ENCODE measurements at regions not wholly inside any gene's neighbourhood (a gene's known extent, or its start where the extent isn't known, plus 50 kb on each side); places are given as distances from the start of the nearest gene placed in this dataset.

DNA sequence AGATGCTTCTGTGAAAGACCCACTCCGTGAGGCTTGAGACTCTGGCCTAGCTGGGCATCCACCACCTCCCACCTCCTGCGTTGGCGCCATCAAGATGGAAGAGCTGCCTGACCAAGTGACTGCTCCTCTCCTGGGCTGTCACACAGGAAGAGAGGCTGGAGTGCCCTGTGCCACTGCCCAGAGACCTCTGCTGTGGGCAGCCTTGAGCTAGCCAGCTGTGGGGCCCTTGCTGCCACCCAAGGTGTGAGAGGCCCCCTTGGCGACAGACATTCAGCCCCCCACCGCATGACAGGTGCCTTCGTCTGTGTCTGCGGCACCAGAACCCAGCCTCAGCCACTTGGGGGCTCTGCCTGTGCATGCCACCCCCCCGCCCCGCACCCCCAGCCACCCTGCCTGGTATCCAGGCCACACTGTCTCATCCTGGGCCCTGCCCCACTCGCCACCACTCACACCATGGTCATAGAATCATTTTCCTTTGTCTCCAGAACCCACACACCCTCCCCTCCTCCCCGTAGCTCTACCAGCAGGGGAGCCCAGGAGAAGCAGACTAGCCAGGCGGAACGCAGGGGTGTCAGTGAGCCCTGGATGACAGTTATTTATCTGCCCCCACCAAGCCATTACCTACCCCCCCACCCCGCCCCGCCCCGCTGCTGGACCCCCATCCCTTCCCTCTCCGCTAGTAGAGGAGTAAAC is 120.9 kb upstream of the LHX1 start:
- DNase-seq (ENCODE audit: low read depth in 2 of 2), result no peak

DNA sequence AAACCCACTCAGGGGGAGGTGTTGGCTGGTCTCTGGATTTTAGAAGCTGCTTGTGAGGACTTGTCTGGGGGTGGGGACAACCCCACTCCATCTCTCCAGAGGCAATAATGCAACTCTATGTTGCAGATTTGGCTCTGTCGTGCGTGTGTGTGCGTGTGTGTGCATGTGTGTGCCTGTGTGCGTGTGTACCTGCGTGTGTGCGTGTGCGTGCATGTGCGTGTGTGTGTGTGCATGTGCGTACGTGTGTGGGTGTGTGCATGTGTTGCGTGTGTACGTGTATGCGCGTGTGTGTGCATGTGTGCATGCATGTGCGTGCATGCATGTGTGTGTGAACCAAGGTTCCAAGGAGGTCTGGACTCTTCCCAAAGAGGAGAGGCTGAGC is 120.4 kb upstream of the LHX1 start:
- DNase-seq (ENCODE audit: low read depth in 2 of 2), result no peak

DNA sequence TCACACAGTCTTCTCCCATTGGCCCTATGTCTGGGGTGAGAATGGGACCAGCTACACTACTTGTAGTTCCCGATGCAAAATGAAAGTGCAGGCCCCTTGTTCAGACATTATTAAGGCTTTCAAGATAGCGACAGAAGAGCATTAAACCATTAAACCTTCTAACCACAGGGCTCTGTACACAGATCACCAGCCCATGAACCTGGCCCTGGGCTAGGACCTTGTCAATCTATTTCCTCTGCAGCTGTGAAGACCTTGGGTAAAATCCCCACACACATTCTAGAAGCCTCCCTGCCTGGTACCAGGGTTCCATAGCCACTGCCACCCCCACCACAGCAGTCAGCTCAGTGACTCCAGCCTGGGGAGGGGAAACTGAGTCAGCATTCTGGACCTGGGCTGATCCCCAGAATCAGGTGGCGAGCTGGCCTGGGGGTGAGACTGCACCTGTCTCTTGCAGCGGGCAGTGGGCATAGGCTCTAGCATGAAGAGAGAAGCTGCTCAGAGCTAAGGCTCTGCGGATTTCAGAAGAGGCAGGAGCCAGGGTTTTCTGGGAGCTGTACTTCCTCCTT is 119.7 kb upstream of the LHX1 start:
- no peak for DNase-seq (ENCODE audit: low read depth in 2 of 2)

DNA sequence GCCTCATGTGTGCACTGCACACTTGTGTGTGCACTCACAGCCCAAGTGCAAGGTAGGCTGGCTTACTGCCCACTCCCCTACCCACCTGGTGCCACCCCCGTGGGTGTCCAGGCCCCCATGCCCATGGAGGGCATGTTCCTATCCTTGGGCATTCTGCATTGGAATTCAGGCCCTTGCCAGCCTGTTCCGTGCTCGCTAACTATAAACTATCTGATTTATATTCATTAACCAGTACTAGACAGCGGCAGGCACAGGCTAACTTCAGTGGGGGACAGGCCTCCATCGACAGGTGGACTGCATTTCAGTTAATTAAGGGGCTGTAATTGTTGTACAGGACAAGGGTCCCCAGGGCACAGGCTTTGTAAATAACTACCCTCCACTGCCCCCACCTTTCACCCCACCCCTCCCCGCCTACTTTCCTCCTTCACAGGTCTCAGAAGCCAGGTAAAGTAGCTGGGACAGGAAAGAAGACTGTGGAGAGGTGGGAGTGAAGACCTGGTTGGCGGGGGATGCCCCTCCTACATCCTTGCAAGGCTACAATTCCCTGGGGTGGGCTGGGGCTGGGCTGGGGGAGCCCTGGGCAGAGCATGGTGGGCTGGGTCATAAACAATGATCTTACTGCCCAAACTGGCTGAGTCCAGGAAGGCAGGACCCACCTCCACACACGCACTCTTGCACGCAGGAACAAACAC is 119.0 kb upstream of the LHX1 start:
- no peak for DNase-seq (ENCODE audit: low read depth in 2 of 2)

DNA sequence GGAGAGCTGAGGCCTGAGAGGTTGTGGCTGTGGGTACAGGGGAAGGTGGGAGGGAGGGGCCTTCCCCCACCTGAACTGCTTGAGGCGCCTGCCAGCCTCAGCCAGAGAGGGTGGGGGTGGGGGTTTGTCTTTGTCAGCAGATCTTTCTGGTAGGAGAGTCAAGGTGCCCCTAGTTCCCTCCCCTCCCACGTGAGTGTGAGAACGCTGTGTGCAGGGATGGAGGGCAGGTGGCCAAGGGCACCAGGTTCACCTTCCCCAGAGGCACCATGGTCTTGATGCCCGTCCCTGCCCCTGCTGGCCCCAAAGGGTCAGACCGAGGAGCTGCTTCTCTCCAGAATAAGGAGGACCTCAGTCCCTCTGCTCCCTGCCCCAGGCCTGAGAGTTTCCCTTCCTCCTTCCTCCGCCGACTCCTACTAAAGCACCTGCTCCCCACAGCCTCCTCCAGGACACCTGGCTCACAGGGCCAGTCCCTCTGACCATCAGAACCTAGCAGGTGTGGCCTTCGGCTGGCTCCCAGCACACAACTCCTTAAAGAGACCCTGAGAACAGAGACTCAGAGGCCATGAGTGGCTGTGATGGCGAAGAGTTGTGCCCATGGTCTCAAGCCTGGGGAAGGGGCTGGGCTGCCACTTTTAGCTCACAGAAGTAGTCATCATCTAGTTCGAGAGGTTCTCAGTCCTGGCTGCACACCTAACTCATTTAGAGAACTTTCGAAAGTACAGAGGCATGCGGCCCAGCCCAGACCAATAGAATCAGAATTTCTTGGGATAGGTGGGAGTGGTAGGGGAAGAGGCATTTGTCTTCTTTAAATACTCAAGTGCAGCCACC is 113.2 kb upstream of the LHX1 start:
- DNase-seq (ENCODE audit: low read depth in 2 of 2), result no peak

DNA sequence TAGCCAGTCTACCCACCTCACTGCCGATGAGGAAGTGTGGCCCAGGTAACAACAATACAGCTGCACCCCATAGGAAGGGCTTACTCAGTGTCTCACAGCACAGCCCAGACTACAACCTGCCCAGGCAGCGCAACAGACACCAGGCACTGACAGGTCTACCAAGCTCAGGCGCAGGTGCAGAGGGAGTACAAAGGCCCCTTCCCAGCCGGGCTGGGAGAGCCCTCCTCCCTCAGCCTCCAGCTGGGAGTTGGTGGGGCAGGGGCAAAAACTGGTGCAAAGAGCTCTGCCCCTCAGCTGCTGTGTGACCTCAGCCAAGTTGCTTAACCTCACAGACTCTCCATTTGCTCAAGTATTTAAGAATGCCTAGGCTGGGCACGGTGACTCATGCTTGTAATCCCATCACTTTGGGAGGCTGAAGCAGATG is 112.6 kb upstream of the LHX1 start:
- DNase-seq (ENCODE audit: low read depth in 2 of 2), result no peak

DNA sequence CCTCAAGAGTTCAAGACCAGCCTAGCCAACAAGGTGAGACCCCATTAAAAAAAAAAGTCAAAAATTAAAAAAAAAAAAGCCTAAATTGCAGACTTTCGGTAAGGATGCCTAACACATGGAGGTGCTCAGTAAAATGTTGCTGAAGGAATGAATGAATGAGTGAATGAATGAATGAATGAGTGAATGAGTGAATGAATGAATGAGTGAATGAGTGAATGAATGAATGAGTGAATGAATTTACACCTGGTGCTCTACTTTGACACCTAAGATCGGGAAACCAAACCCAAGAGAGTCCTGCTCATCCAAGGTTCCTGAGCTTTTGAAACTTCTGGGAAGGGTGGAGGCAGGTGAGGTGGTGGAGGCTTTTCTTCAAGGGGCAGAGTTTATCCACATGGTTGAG is 112.2 kb upstream of the LHX1 start:
- no peak for DNase-seq (ENCODE audit: low read depth in 2 of 2)

DNA sequence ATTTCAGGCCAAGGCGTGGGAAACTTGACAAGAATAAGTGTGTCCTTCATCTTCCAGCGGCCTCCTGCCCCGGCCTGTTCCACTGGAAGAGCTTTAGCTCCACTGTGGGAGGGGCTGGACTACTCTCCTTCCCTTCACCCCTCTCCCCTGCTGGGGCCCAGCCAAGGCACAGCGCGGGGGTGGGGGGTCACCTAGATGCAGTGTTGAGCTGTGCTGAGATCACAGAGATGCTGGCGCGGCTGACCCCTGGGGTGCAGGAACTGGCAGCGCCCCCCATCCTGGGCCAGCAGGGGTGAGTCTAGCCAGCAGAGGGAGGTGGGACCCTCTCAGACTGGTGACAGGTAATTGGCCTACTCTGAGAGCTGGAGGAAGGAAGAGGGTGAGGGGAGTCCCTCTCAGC is 111.8 kb upstream of the LHX1 start:
- DNase-seq (ENCODE audit: low read depth in 2 of 2), result no peak

DNA sequence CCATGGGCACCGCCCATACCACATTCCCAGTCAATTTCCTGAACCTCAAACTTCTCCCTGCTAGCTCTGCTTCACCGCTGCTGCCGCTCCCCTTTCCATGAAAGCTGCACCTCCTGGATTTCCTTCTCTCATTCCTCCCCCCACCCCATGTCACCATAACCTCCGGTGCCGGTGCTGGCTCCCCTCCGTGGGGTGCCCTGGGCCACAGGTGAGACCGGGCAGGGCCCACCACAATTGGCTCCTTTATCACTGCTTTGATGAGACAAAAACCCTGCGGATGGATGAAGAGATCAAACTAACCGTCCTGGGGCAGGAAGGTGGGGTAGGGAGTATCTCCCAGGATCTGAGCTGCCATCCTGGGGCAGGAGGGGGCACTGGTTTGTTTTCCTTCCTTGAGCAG is 111.3 kb upstream of the LHX1 start:
- DNase-seq (ENCODE audit: low read depth in 2 of 2), result no peak

DNA sequence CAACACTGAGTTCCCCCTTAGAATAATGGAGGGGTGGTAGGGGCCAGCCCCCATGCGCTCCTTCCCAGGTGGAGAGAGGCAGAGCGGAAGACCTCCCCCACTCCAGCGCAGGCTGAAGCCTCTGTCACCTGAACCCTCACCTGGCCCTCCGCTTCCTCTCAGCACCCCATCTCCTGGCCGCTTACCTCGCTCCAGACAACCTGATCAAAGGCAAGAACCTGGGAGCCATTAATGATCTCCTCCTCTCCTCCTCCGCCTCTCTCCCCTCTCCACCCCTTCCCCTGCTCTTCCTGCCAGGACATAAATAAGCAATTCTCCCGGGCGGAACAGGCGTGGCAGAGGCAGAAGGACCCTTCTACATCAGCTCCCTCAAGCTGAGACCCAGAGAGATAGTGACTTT is 110.2 kb upstream of the LHX1 start:
- DNase-seq (ENCODE audit: low read depth in 2 of 2), result no peak

DNA sequence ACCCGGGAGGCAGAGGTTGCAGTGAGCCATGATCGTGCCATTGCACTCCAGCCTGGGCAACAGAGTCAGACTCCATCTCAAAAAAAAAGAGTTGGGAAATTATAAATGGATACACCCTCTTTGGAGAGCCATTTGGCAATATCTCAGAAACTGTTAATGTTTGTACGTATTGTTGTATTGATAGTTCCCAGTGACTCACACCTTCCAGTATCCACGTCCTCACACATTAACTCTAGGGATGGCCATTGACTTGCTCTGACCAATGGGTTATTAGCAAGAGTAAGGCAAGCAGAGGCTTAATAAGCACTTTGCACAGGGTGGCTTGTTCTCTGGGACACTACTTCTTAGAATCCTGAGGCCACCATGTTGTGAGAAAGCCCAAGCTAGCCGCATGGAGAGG is 107.6 kb upstream of the LHX1 start:
- DNase-seq (ENCODE audit: low read depth in 2 of 2), result no peak

DNA sequence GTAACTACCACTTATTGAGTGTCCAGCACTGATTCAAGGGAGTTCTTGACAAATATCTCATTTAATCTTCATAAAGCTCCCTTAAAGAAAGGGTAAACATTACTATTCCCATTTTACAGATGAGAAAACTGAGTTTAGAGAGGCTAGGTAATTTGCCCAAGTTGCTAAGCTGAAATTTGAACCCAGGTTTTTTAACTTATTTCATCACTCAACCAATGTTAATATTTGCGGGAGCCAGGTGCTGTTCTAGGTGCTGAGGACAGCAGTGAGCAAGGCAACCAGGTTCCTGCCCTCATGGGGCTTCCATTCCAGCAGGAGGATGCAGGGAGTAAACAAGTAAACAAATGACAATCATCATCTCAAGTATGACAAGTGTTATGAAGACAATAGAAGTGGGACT is 104.0 kb upstream of the LHX1 start:
- DNase-seq (ENCODE audit: low read depth in 2 of 2), result no peak

DNA sequence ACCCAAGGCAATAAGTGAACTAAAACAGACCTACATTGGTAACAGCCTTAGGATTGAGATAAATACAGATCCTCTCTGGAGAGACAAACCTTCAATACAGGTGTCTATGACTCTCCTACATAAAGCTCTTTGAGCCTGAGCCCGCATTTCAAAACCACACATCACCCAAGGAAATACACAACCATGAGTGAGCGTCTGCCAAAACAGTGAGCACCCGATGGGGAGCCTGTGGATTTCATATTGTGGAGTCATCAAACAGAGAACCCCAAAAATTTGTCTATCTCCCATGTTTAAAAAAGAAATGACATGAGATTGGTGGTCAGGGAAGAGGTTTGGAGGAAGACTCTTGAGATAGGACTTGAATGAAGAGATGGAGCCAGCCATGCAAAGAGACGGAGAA is 102.2 kb upstream of the LHX1 start:
- DNase-seq (ENCODE audit: low read depth in 2 of 2), result no peak

DNA sequence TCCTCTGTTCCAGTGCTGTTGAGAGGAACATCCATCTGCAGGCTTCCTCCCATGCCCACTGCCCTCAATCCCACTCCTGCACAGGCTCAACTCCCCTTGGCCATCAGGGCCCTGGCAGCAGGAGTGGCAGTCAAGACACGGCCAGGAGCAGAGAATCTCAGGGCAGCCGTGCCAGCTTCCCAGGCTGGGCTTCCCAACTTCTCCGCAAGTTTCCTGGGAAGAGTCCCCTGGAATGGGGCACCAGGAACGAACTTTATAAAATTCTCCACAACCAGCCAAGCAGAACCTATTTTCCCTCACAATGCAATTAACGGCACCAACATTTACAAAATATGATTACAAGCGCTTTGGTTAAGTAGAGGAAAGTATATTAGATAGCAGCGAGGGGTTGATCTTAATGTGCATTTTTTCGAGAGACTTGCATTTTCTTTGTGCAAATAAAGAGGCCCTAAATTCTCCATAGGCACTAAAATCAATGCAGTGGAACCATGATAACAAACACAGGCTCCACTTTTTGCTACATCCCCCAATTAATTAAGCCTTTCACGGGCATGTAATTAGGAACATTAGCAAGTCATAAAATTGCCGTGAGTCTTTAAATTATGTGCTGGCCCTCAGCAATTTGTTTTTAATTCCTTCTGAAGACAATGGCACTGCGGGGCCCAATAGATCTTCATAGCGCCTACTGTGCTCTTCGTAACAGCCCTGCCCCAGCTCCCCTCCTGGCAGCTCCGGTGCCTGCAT is 99.9 kb upstream of the LHX1 start:
- no peak for DNase-seq (ENCODE audit: low read depth in 2 of 2)

DNA sequence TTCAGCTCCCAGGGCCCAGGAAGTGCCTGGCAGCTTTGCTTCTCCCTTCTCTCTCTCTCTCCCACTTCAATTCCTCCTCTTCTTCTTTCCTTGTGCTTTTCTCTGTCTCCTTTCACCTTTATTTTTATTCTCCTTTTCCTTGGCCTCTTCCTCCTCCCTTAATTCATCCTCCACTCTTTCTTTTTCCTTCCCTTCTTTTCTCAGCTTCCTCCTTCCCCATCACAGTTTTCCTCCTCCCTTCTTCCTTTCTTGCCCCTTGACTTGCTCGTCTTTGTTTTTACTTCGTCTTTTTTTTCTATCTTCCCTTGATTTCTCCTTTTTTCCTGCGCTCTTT is 99.4 kb upstream of the LHX1 start:
- DNase-seq (ENCODE audit: low read depth in 2 of 2), result no peak

DNA sequence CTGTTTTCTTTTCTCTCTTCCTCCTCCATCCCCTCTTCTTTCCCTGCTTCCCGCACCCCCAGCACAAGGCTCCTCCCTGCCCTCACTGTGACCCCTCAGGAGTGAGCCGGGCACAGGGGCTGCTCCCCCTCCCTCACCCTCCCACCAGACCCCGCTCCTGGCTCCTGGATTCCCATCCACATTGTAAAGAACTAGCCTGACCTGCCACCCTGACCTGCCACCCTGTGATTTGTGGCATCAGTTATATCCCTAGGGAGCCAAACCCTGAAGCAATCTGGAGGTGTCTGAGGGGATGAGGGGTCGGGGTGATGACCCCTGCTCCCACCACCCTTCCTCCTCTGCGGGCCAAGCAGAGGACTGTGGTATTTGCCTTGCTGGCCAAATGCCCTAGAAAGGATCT is 98.0 kb upstream of the LHX1 start:
- no peak for DNase-seq (ENCODE audit: low read depth in 2 of 2)

DNA sequence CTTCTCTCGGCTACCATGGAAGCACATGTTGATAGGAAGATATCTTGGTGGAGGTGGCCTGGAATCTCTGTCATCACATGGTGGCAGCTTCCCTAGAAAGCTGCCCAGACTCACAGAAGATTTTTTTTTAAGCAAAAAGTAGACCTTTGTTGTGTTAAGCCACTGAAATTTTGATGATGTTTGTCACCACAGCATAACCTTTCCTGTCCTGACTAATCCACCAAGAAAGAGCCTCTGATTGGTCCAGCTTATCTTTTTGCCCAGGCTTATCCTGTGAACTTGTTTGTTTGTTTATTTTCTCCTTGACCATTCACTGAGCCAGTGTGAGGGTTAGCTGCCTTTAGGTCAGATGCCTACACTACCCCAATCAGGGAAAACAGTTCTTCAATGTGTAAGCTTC is 96.5 kb upstream of the LHX1 start:
- no peak for DNase-seq (ENCODE audit: low read depth in 2 of 2)

DNA sequence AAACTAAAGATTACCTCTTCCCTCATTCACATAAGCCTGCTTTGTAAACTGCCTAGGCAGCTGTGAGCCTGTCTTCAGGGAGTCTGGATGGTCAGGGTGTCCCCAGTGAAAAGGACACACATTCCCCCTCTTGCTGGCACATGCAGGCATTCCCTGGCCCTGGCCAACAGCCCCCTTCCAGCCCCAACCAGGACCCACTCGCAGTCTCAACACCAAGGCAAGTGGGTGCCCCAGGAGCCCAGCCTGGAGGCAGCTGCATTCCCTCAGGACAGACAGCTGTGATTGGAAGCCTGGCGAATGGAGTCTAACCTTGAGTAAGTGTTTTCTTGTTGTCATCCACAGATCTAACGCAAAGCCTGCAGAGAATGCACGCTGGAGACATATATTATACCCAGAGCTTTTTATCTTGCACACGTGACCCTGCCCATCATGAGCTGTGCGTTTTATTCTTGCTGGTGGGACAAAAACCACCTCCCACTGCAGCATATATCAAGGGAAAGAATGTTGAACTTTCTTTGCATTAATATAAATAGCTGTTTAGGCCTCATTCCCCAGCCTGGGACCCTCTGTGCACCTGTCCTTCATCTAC is 95.0 kb upstream of the LHX1 start:
- no peak for DNase-seq (ENCODE audit: low read depth in 2 of 2)

DNA sequence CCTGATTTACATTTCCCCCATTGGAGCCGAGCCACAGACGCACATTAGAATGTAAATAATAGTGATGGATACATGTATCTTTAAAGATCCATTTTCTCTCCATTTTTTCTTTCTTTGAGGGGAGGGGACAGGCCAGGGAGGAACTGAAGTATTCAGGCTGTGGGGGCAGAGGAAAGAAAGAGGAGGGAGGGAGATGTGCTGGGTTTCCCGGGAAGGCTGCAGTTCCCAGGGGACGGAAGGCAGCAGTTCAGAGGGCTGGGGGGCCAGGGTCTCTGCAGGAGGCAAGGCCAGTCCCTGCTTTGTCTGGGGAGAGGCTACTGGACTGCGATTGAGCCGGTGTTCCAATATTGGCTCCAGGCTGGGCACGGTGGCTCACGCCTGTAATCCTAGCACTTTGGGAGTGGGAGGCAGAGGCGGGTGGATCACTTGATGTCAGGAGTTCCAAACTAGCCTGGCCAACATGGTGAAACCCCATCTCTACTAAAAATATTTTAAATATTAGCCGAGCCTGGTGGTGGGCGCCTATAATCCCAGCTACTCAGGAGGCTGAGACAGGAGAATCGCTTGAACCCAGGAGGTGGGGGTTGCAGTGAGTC is 94.2 kb upstream of the LHX1 start:
- DNase-seq (ENCODE audit: low read depth in 2 of 2), result no peak

DNA sequence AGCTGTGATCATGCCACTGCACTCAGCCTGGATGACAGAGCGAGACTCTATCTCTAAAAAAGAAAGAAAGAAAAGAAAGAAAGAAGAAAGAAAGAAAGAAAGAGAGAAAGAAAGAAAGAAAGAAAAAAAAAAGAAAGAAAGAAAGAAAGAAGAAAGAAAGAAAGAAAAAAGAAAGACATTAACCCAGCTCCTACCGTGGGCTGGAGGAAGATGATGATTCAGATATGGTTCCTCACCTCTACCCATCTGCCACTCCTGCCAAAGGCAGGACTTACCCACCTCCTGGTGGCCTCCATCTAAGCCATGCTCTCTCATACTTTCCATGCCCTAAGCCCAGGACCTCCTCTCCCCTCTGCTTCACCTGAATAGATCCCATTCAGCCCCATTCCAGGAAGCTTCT is 93.3 kb upstream of the LHX1 start:
- DNase-seq (ENCODE audit: low read depth in 2 of 2), result no peak

DNA sequence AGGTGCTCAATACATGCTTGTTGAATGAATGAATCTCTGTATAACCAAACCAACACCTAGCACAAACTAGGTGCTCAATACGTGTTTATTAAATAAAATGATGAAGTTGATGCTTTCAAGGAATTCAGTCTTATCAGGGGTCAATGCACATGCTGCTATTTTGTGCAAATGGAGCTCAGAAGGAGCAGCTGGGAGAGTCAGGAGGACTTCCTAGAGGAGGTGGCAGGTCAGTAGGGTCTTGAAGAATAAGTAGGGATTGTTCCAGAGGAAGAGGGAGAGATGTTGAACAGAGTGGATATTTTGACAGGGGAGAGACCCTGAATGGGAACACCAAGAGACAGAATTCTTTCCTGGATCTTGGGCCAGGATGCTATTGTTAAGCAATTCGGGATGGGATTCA is 92.7 kb upstream of the LHX1 start:
- no peak for DNase-seq (ENCODE audit: low read depth in 2 of 2)
